ENCODE measurements at regions not wholly inside any gene's neighbourhood (a gene's known extent, or its start where the extent isn't known, plus 50 kb on each side); places are given as distances from the start of the nearest gene placed in this dataset.

DNA sequence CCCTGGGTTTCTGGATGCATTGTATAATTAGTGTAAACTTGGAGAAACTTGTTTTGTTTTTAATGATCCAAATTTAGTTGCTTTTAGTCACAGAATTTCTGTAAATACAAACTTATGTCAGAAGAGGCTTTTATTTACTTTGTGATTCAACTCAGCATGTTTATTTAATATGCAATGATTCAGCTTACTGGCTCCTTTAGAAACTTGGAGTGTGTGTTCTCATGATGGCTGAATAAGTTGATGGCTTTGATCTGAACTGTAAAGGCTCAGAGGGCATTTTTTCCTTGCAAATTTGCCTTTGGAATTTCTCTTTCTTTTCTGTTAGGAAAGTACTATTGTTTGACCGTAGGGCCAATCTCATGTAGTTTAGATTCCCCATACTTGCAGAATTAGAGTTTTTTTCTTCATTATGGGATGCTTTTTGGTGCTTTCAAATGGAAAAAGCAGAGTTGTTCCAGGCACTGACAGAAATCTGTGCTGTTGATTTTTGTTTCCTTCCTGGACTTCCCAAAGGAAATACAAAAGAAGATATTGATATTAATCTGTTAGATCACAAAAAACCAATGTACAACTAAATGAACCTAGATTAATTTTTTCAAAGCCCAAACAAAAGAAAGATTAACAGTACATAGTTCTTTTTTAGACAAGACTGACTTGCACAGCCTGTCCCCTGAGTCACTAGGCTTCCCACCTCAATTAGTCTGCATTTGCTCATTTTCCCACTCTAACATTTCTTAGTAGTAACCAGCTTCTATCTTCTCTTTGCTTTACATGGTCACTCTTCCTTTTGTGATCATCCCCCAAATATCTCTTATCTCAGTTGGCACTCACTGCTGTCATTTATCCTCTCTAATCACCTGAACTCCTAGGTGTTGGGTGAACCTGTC is 96.8 kb upstream of the AGR3 start:
- DNase-seq (ENCODE audit: low spot score) (no peak), FAIRE-seq (no peak)

DNA sequence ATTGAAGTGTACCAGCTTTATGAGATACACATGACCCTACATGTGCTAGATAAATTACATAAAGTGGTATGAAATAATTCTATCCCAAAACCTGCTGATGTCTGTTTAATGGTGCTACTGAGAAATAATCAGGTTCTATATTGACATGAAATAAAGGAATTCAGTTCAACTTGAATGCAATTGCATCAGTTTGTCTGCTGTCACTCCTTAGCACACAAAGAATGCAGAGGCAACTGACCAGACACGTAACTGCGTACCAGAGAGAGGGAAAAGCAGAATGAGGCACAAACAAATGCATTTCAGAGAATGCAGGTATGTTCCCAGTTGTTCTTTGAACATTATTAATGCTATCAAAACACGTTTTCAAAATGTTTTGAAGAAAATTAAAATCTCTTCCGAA is 98.8 kb upstream of the AGR3 start:
- DNase-seq (ENCODE audit: low spot score) (no peak), FAIRE-seq (no peak)

GRCh38 chr7:16982640-16983350 is 101.0 kb upstream of the AGR3 start:
- DNase-seq (ENCODE audit: low spot score) (peak; percentile 36), FAIRE-seq (no peak)

DNA sequence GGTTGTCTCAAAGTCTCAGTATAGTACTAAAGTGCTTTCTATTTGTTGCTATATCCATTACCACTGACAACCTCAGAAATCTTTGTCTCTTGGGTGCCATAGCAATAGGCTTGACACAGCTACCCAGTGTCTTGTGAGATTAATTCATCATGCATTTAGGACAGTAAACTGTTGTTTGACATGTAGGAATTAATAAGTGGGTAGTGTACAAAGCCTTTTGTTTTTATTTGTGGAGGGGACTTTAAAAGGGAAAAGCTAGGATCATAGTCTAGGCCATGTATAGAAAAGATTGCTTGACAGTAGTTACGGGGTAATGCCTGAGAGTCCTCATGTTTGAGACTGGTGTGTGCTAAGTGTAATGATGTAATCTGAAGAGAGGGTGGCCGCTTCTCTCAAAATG is 102.6 kb upstream of the AGR3 start:
- no peak for DNase-seq (ENCODE audit: low spot score)
- no peak for FAIRE-seq

DNA sequence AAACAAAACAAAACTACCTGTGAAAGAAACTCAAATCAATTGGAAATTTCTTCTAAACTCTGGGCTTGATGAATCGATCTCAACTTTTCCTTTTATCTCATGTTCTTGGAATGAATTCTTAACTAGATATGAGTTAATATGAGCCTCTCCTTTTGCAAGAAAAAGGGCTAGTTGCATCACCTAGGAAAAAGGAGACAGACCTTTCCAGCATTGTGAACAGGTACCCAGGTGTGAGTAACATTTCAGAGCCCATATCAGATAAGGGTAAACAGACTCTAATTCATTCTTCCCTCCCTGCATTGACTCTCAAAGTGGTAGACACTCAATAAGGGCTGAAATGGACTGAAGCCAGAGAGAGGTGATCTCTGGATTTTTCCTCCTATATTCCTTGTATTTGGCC is 103.8 kb upstream of the AGR3 start:
- no peak for DNase-seq (ENCODE audit: low spot score)
- no peak for FAIRE-seq

DNA sequence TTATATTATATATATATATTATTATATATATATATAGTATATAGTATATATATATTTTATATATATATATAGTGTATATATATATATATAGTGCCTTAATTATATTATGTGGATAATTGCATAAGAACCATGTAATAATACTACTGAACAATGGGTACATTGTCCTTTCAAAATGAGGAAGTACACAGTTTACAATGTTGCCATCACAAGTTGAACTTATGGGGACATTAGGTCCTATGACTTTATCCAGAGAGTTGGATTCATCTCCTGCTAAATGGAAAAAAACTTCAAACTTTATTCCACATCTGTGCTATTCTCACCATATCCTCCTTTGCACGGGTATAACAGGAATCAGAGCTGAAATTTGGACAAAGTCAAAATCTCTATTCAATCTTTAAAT is 105.0 kb upstream of the AGR3 start:
- FAIRE-seq (no peak), DNase-seq (ENCODE audit: low spot score) (no peak)

- DNase-seq (ENCODE audit: low spot score) (peak; percentile 79), FAIRE-seq (no peak)
Observed at GRCh38 chr7:16989811-16990413, 108.1 kb upstream of the AGR3 start.

DNA sequence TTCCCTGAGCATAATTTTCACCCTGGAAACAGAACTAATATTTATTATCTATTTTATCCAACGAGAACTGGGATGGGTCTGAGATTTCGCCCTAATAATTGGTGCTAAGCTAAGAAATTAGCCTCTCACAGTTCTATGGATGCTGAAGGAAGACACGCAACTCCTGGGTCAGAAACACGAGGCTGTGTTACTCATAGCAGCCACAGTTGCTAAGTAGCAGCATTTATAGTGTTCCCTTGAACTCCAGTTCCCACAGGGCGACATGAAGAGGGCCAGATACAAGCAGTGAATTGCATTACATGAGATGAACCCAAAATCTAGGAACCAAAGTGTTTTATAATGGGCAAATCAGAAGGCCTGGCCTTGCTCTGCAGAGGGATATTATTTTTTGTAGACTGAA is 109.8 kb upstream of the AGR3 start:
- FAIRE-seq (no peak), DNase-seq (ENCODE audit: low spot score) (no peak)

GRCh38 chr7:16993543-16993942 is 111.8 kb upstream of the AGR3 start:
- FAIRE-seq (no peak), DNase-seq (ENCODE audit: low spot score) (no peak)

GRCh38 chr7:16998481-16999051 is 116.8 kb upstream of the AGR3 start:
- DNase-seq (ENCODE audit: low spot score) (no peak), FAIRE-seq (no peak)

DNA sequence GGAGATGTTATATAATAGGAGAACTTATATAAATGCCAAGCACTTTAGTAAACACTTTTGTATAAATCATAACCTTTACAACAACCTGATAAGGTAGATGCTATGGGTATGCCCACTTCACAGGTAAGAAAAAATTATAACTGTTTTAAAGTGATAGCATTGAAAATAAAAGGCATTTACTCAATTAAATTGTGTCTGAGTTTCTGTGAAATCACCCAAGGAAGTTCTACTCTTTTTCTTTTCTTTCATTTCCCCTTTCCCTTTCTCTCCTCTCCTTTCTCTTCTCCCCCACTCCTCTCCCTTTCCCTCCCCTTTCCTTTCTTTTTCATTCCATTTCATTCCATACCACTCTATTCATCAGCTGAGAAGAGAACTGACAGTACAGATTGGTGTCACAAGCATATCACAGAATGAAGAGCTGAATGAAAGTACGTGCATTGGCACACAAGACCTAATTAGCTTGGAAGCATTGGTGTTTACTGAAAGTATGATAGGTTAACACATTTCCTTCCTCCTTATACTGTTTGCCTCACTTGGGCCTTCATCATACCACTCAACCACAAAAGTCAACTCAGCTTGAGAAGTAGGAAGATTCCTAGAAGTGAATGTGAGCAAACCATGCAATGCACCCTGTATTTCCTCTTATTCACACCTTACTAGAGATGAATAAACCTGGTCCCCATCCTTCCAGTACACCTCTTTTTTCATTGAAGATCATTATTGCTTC is 117.9 kb upstream of the AGR3 start:
- DNase-seq (ENCODE audit: low spot score) (no peak), FAIRE-seq (no peak)

DNA sequence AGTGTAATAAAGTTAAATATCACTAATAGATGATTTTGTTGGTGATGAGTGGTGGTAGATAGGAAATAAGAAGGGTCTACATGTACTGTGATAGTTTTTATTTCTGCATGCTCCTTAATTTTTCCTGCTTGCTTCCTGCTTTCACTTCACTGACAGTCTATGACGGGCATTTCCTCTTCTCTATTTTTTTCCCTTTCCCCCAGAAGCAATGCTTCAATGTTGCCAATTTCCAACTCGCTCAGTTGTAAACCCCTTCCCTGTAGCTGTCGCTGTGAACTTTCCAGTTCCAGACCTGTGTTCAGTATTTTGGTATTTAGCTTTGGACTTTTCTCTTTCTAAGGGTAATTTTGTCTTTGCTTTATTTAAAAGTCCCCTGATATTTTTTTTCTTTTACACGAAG is 123.5 kb upstream of the AGR3 start:
- FAIRE-seq, result no peak
- no peak for DNase-seq (ENCODE audit: low spot score)

DNA sequence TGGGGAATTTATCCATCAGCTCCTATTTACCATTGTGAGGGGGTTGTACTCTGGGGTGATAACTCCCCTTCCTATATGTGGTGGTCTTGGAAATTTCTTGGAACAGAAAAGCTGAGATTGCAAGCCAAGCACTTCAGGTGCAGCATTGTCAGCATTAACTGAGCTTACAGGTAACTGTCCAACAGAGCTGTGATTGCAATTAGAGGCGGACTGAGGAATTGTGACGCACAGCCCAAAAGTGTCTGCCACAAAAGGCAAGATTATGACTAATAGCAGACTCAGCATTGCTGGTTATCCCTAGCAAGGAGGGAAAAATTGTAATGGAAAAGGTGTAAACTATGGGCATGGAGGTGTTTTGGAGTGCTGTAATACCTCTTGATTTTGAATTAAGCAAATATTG is 126.1 kb upstream of the AGR3 start:
- FAIRE-seq (no peak), DNase-seq (ENCODE audit: low spot score) (no peak)

DNA sequence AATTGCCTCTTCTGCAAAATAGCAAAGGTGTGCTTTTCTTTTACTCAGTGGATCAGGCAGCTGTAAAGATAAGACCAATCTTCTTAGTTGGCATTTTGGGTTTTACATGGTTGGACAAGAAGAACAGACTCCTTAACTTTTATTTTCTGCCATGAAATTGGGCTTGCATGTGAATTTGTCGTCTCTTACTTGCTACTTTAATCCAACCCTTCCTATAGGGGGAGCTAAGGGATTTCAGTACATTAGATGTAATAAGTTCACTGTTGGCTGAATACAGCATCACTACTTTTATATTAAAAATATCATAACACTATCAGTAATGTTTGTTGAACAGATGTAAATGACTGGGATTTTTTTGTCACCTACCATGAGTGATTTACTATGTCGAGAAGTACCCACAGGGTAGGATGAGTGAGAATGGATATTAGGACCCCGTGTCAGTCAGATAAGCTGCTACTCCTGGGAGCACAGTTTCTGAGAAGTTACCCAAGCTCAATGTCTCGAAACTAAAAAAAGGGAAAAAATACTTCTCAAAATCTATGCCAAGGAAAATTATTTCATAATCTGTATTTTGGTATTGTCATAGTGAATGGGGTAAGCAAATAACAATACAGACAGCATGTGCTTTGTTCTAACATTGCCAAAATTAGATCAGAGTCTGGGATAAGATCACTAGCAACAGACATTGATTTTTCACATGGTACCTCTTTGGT is 127.4 kb upstream of the AGR3 start:
- no peak for FAIRE-seq

GRCh38 chr7:17009933-17010332 is 128.2 kb upstream of the AGR3 start:
- no peak for DNase-seq (ENCODE audit: low spot score)

More for the DNA sequence above, 127.4 kb upstream of the AGR3 start:
- DNase-seq (ENCODE audit: low spot score), result no peak

GRCh38 chr7:17010637-17011300 is 129.0 kb upstream of the AGR3 start:
- FAIRE-seq (no peak), DNase-seq (ENCODE audit: low spot score) (no peak)

More at GRCh38 chr7:17009933-17010332, 128.2 kb upstream of the AGR3 start:
- peak; percentile 58 for FAIRE-seq

GRCh38 chr7:17013204-17013603 is 131.4 kb upstream of the AGR3 start:
- no peak for DNase-seq (ENCODE audit: low spot score)
- FAIRE-seq, result no peak

DNA sequence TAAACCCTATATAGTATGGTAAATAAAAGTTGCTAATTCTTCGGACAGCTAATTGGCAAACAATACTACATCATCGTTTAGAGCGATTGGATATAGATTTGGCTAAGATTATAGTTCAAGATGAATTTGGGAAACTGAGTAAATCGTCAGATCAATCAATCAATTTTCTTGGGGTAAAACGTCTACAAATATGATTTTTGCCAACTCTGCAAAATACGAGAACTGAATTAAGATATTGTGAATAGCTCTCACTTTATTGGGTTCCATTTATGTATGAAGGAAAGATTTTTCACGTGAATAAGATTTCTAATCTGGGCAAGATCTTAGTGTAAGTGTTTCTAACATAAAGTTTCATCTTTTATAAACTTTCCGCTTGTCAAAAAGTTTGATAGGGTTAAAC is 132.9 kb upstream of the AGR3 start:
- FAIRE-seq, result no peak

GRCh38 chr7:17015598-17016031 is 133.8 kb upstream of the AGR3 start:
- FAIRE-seq, result no peak
- no peak for DNase-seq (ENCODE audit: low spot score)

More for the DNA sequence above, 132.9 kb upstream of the AGR3 start:
- DNase-seq (ENCODE audit: low spot score), result no peak

DNA sequence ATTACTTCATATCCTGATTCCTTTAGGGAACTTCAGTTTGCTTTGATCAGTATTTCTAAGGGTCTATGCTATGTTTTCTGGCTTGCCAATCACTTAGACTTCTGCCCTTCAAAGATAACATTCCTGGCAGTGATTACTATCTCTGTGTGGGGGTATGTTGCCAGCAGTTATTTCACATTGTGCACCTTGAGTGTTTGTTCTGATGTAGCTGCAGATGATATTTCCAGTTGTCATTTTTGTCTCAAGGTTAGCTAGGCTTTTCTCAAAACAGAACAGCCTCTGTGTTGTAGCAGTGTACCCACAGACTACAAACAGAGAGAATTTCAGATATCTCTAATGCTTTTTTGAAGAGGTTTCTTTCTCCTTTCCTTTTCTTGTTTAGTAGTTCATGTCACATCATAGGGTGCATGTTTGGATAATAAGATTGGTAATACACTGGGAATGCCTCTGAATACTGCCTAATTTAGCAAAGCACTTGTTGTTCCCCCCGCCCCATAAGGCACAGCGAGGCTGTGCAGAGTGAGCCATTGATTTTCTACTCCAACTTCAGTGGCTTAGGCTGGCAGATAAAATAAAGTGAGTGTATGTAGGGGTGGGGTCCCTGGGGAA is 134.7 kb upstream of the AGR3 start:
- no peak for DNase-seq (ENCODE audit: low spot score)
- no peak for FAIRE-seq
